Mesenteric fat pad (tissue), 1 donor: ENCODE measurements at regions not wholly inside any gene's neighbourhood (a gene's known extent, or its start where the extent isn't known, plus 50 kb on each side); places are given as distances from the start of the nearest gene placed in this dataset.
"Not testable (repeated sequence)": the region's sequence is repeated elsewhere in the genome, so short reads cannot be mapped to it uniquely, and the experiment has no call there.

ENCODE experiments used
- DNase-seq: peaks from one replicate; pipeline ENCODE4 v3.0.0-alpha.2; 2020; ENCODE audit warnings: low spot score
- donor health status: DM: yes; HTN: yes; CAD: no.

GRCh38 chr7:65453341-65454030, 79.8 kb downstream of the ZNF92 start:
- DNase-seq, result no peak

GRCh38 chr7:65454469-65454868, 80.8 kb downstream of the ZNF92 start:
- DNase-seq, result no peak

- DNase-seq, result not testable (repeated sequence)
These were observed 81.4 kb downstream of the ZNF92 start for GRCh38 chr7:65455050-65455449.

GRCh38 chr7:65457705-65458104, 84.0 kb downstream of the ZNF92 start:
- no peak for DNase-seq

GRCh38 chr7:65459438-65459837, 85.8 kb downstream of the ZNF92 start:
- DNase-seq, result no peak

- DNase-seq, result no peak
These were observed 88.6 kb downstream of the ZNF92 start for GRCh38 chr7:65462148-65462716.

GRCh38 chr7:65463184-65463583, 89.5 kb downstream of the ZNF92 start:
- DNase-seq, result no peak

- not testable (repeated sequence) for DNase-seq
These were observed 96.4 kb downstream of the ZNF92 start for GRCh38 chr7:65469919-65470558.

GRCh38 chr7:65471587-65471986, 97.9 kb downstream of the ZNF92 start:
- no peak for DNase-seq

- no peak for DNase-seq
These were observed 101.5 kb downstream of the ZNF92 start for GRCh38 chr7:65475040-65475726.

GRCh38 chr7:65475734-65476319, 102.2 kb downstream of the ZNF92 start:
- no peak for DNase-seq

- no peak for DNase-seq
These were observed 103.7 kb downstream of the ZNF92 start for GRCh38 chr7:65477326-65477725.

- DNase-seq, result no peak
These were observed 115.7 kb downstream of the ZNF92 start for GRCh38 chr7:65489260-65489767.

- not testable (repeated sequence) for DNase-seq
These were observed 123.0 kb downstream of the ZNF92 start for GRCh38 chr7:65496697-65497096.

- DNase-seq, result no peak
These were observed 129.9 kb downstream of the ZNF92 start for GRCh38 chr7:65503434-65504152.

GRCh38 chr7:65504504-65505319, 131.1 kb downstream of the ZNF92 start:
- DNase-seq, result not testable (repeated sequence)

GRCh38 chr7:65505320-65505633, 131.6 kb downstream of the ZNF92 start:
- DNase-seq, result not testable (repeated sequence)

- not testable (repeated sequence) for DNase-seq
These were observed 135.1 kb downstream of the ZNF92 start for GRCh38 chr7:65508581-65509367.
